A549 (cell line): ENCODE measurements at regions not wholly inside any gene's neighbourhood (a gene's known extent, or its start where the extent isn't known, plus 50 kb on each side); places are given as distances from the start of the nearest gene placed in this dataset.

Experiments
- CEBPB ChIP-seq, 2 experiments: fragments of >200 bp in 1 of 2; sonication (Bioruptor Twin) in 1 of 2; formaldehyde crosslinking in 1 of 2; IDR thresholded peaks; 2 replicates each; pipeline ENCODE4 v1.6.1; 2012 to 2016
- CHD2 ChIP-seq: fragments of 150-350 bp; IDR thresholded peaks from 2 replicates; pipeline ENCODE4 v1.6.1; 2014; ENCODE audit warnings: low read length; ENCODE audit not compliant: partially characterized antibody
- CTCF ChIP-seq: fragments of >200 bp; sonication (Bioruptor Twin); formaldehyde crosslinking; IDR thresholded peaks from 3 replicates; pipeline ENCODE4 v1.5.1; 2016
- ESRRA ChIP-seq: fragments of 150-350 bp; IDR thresholded peaks from 2 replicates; pipeline ENCODE4 v1.6.1; 2014; ENCODE audit warnings: mild to moderate bottlenecking, low read length, borderline replicate concordance
- GATA3 ChIP-seq: IDR thresholded peaks from 2 replicates; pipeline ENCODE4 v1.6.1; 2012; ENCODE audit warnings: borderline replicate concordance
- MYC ChIP-seq: IDR thresholded peaks from 2 replicates; pipeline ENCODE4 v1.6.1; 2012; ENCODE audit warnings: mild to moderate bottlenecking, inconsistent platforms, low read length, improper control_type of control experiment, borderline replicate concordance
- POLR2A ChIP-seq: IDR thresholded peaks from 2 replicates; pipeline ENCODE4 v1.6.1; 2012; ENCODE audit warnings: mild to moderate bottlenecking, low read length
- USF2 ChIP-seq: fragments of 450-650 bp; IDR thresholded peaks from 2 replicates; pipeline ENCODE4 v1.6.1; 2014; ENCODE audit warnings: antibody characterized with exemption

GRCh38 chr6:150755042-150755441 lies 110.5 kb upstream of the MTHFD1L start:
- TF ChIP-seq POLR2A: no peak
- TF ChIP-seq CHD2: no peak
- TF ChIP-seq ESRRA: no peak
- no peak for TF ChIP-seq GATA3
- TF ChIP-seq CEBPB (IDR thresholded peaks at IDR 0.05): no peak
- no peak for TF ChIP-seq MYC
- TF ChIP-seq USF2: no peak
- TF ChIP-seq CTCF: no peak
